ENCODE measurements at regions not wholly inside any gene's neighbourhood (a gene's known extent, or its start where the extent isn't known, plus 50 kb on each side); places are given as distances from the start of the nearest gene placed in this dataset.
A peak's percentile ranks its signal among the peaks of the same experiment; 100 is the strongest.

DNA sequence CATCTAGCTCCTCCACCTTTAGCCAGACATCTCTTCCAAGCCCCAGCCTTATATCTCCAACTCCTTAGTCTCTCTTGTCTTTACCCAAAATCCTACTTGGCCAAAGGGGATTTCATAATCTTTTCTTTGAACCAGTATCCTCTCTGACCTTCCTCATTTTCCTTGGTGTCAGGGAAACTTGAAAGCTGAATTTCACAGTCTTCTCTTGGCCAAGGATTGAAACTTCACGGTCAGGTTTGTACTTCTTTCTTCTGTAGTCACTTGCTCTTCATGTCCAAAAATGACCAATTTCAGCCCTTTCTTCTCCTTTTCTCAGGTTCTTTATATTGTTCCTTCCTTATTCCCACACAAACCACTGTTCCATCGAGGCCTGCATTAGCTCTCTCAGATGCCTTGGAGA is 473.7 kb upstream of the KLF4 start:
- DNase-seq = no peak

DNA sequence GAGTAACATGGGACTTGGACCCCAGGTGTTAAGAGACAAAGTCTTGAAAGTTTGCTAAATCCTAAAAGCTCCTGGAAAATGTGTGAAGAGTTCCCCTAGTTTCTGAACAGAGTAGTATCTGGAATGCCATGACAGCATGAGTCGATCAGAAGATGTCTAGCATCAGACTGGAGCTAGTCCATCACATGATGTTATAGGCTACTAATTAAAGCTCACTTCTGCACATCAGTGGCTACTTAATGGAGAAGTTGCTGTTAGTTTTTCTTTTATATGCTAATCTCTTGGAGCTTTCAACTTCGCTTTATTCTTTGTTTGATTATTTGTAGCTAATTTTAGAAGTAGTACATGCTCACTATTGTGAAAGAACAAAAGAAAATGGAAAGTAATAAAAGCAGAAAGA is 471.3 kb upstream of the KLF4 start:
- no peak for DNase-seq

DNA sequence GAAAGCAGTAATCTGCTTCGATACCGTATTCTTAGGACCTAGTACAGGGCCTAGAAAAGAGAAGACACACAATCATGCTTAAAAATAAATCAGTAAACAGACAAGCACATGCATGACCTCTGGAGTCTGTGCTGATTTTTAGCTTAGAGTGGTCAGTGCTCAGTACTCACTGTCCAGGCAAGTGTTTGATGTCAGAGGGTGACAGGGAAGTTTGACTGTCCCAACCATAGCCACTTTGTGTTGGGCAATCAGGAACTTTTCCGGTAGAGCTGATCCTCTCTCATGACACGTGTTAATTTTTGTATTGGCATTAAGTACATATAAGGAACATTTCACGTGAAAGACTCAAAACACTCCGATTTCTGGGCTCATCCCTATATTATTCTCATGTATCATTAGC is 464.7 kb upstream of the KLF4 start:
- DNase-seq = peak in 1 of 2 donors; percentile 17

DNA sequence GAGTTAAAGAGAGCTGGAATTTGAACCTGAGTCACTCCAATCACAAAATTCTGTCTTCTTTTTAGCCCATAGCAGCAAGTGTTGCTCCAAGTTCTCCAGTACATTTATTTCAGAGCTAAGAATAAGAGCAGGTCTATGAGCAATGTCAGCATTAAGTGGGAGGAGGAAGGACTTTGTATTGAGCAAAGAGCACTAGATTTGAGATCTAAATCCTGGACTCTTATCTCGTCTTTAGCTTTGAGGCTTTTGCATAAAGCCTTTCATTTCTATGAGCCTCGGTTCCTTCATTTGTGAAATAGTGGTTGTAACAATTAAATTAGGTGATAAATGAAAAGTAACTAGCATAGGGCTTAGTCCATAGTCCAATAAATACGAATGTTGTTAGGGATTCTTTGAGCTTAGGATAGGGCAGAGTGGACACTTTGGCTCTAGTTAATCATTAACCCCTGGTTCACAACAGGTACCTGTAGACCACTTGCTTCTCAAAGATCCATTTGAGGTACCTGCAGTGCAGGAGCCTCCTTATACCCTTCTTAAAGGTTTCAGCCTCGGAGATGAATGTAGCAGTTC is 464.1 kb upstream of the KLF4 start:
- DNase-seq = no peak

DNA sequence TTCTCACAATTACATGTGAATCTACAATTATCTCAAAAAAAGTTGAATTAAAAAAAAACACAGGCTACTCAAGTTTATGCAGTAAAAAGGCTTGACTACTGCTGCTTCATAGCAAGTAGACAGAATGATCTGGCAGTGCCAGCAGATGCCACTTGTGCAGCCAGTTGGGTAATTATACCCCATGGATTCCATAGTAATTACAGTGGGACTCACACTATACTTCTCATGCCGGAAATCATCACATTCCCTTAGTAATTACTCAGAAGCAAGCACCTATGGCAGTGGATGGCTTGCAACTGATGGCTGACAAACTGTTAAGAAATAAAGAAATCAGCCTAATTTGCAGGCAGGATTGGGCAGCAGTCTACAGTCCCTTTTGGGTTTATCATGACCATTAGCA is 463.2 kb upstream of the KLF4 start:
- DNase-seq = no peak

DNA sequence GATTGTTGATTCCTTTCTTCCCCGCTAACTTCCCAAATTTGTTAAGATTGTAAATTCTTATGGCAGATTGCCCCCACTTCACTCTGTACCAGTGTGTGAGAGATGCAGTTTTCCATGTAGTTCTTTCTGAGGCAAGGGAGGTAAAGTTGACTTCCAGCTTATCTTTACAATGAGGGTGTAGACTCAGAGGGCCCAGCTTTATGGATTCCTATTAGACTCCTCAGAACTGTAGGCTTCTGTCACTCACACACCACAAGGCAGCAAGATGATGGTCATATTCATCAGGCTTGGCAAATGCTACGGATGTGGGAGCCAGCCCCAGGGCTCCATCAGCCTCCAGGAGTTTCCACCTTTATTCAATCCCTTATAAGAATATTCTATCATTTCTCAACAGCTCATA is 461.9 kb upstream of the KLF4 start:
- DNase-seq = no peak

DNA sequence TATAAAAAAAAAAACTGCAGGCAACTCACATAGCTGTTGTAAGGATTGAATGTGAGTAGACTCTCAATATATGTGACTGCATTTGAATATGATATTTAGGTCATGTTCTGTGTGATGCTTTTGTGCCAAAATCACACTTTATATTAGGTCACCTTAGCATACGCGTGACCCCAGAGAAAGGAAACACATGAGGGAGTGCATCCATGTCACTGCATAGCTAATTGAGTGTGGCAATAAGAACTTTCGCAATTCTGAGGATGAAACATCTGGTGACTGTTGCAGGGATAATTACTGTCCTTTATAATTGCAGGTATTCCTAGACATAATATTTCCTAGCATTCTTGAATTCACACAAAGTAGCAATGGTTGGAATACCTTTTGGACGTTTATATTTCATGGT is 459.5 kb upstream of the KLF4 start:
- DNase-seq = peak in 1 of 2 donors; percentile 27

DNA sequence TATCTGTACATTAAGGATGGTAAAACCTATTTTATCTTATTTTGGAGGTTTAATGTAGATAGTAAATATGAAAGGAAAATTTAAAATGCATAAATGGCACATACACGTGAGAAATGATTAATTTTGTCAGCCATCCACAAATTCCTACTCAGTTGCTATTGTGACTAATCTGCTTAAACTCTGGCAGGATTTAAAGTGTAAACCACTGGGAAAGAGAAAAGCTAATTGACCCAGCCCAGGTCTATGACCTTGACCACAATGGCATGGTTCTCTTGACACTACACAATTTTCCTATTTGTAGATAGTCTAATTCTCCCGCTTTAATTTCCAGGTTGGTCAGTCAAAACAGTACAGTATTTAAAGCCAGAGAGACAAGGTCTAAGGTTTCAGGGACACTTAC is 459.0 kb upstream of the KLF4 start:
- no peak for DNase-seq

DNA sequence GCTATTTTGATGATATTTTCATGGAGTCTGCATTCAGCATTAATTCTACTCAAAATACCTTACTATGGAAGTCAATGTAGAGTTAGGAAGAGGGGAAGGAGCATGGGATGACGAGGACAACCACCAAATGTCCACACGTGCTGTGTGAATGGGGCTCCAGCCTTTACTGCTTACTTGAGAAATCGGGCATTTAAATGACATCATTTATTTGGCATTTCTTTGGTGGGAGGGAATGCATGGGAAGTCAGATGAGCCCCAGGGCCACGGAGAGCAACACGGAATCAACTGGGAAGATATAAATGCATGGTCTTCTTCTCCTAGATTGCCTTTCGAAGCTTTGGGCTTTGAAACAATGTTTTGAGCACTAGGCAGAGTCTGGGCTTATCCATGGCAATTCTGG is 458.5 kb upstream of the KLF4 start:
- no peak for DNase-seq

DNA sequence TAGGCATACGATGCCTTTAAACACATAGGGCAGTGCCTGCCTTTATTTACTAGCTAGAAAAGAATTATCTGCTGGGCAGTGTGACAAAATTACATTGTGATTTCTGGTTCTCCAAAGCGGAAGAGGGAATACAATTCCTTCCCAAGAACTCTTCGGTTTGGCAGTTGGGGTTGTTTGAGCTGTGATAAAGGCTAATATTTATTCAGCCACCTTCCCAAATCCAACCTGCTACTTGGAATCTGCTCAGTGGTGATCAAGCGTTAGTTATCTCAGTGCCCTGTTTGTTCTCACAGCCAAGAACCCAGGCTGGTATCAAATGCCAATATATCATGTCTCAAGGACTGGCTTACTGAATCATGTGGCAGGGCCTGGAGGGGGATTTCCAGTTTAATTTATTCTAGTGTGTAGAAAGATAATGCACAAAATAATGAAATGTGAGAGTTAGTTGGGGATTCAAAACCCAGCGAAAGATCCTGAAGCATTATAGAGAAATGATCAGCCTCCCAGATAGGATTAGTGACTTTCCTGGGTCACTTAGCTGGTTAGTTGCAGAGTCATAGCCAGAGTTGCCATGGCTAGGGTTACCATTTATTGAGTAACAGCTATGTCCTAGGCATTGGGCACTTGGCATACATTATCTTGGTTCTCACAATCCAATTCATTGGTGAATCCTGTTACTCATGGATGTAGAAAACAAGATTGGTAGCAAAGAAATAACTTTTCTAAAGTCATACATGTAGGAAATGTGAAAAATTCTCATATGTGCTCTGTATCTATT is 457.0 kb upstream of the KLF4 start:
- no peak for DNase-seq

DNA sequence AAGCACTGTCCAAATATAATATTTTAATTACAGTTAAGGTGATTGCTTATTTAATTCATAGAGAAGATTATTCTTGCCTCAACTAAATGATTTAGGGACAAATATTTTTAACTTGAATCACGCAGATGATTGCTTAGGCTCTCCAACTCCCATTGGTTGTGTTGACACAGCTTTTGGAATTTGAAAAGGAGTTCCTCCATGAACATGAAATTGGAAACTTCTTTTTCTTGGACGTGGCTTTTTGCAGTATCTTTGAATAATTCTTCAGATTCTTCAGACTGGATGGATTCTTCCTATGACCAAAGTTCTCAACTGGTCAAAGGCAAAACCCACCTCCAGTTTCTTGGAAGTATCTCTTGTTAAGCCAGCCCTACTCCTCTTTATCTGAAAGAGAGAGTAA is 456.4 kb upstream of the KLF4 start:
- DNase-seq = no peak

DNA sequence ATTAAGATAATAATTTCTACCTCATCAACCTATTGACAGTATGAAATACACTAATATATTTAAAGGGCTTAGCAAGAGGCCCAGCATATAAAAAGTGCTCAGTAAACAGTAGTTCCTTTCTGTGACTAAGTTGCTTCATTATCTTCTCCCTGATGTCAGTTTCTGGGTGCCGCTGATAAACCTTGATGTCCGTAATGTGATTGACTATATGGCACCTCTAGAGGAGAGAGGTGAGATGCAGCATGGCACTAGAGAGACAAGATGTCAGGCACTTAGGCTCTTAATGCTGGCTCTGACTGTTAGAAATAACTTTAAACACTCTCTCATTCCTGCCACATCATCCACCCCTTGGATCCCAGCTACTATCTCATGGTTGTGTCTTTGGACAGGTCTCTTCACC is 455.9 kb upstream of the KLF4 start:
- DNase-seq = no peak

DNA sequence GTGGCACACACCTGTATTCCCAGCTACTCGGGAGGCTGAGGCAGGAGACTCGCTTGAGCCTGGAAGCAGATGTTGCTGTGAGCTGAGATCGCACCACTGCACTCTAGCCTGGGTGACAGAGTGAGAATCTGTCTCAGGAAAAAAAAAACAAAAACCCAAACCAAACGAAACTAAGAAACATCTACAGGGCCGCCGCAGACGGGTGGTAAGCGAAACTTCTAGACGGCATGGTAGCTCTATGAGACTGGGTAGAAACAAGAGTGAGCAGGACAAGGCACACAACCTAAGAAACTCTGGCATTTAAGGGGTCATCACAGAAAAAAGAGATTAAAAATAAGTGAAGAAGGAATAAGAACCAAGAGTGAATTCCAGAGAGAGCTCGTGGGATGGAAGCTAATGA is 454.8 kb upstream of the KLF4 start:
- no peak for DNase-seq

DNA sequence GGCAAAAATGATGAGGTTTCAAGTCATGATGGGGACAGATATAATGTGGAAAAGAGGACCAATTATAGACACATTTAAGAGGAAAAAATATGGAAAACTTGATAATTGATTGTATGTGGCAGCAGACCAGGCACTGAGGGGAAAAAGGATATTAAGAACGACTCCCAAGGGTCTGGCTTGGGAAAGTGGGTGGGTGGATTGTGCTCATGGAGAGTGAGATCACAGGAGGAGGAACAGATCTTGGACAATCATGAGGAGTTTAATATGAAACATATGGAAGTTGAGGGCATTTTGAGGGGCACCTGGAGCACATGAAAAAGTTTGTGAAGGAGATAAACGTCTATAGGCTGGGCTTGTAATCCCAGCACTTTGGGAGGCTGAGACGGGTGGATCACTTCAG is 454.3 kb upstream of the KLF4 start:
- DNase-seq = no peak

DNA sequence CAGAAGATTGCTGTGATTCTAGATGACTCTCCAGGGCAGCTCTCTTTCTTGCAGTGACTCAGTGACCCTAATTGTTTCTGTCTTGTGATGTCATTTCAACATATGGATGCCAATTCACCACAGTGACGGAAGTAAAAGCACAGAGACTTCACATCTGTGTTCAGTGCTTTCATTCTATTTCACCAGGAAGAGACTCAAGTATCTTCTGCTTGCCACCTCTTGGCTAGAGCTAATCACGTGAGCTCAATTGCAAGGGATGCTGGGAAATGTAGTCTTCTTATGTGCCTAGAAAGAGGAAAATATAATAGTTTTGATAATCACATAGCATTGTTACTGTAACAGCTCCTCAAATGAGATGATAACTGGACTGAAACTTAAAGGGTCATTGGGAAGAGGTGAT is 453.3 kb upstream of the KLF4 start:
- peak in 1 of 2 donors; percentile 19 for DNase-seq

DNA sequence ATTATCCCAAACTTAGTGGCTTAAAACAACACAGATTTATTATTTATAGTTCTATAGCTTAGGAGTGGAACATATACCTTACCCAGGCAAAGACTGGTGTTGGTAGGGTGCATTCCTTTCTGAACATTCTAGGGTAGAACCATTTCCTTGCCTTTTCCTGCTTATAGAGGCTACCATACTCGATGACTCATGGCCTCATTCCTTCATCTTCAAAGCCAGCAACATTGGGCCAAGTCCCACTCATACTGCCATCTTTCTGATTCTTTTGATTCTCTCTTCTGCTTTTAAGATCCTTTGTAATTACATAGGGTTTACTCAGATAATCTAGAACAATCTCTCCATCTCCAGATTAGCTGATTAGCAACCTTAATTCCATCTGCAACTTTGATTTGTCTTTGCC is 452.7 kb upstream of the KLF4 start:
- no peak for DNase-seq

DNA sequence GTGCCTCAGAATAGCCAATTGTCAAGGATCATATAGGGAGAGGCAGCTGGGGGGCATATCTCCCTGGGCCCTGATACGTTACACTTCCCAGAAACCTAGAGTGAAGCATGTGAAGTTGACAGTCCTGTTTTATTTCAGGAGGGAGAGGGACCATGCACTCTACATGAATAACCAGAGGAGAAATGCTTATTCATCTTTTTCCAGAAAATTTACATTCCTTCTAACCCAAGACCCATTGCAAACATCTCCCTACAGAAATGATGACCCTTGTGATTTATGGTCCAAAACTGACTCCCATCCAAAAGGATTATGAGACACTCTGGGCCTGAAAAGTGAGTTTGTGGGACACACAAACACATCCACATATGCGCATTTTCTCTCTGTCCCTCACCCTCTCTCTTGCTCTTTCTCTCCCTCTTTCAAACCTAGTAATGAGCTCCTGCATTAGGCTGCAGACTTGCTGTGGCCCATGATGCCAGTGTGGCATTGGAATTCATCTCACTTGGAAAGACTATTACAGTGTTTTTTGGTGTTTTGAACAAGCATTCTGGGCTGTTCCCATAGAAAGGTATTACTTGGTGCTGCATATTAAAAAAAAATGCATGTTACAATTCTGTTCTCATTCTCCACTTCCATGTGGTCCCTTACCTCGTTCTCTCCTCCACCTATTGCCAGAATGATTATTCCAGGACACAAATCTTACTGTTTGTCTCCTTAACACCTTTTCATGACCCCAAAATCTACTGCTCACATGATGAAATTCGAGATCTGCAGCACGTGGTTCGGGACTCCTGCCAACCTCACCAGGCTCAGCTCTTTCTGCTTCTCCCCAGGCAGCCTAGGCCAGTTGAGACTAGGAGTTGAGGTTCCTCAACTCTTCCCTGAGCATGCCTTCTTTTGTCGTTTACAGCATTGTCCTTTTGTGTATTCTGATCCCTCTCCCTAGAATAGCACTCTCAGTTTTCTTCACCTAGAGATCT is 451.3 kb upstream of the KLF4 start:
- DNase-seq = no peak

DNA sequence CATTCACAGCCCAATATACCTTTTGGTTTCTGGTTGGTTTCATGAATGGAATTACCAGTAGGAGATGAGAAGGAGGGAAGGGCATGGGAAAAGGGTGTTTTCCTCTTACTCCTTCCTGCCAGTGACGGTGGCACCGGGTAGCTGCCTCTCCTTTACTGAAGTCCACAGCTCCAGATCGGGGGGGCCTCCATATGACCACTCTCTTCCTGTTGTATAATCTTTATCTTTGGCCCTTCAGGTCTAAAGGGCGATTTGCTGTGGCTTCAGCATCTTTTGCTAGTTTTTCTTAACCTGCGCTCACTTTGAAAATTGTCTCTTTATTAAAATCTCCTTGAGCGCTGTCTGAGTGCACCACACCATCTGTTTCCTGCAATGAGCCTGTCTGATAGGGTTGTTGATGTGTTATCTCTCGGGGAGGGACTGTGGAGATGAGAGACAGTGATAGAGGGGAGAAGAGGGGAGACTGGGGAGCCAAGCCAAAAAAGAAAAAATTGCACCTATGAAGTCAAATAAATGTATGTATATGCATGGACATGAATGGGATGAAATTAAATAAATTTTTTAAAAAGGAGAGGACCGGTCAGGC is 449.3 kb upstream of the KLF4 start:
- DNase-seq = no peak

DNA sequence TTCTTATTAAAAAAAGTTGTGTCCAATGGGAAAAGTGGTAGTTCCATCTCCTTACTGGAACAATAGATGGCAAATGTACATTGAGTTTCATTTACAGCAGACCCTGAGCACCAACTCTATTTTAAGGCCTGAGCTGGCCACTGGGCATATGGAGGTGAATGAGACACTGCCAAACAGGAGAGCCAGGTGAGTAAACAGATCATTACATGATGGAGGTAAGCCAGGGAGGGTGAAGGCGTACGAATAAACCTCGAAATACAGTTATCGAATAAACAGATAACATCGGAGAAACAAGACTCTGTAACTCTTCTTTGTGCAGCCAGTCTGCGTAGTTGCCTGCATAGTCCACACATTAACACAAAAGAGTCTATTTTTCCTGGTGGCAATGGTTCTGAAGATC is 446.4 kb upstream of the KLF4 start:
- no peak for DNase-seq

DNA sequence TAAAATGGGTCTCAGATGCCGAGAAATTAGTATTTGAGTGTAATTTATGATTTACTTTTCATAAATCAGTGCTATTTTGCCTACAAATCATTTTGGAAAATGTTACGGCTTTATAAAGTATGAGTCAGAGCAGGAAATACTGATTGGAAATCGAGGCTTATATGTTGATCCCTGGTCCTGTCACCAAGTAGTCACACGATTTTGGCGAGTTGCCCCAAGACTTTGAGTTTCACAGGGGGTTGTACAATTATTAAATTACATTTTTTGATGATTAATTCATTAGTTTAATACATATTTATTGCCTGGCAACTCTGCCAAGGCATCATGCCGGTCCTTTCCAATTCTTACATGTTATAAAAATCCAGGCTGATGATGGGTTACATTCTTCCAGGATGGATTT is 443.9 kb upstream of the KLF4 start:
- DNase-seq = no peak

DNA sequence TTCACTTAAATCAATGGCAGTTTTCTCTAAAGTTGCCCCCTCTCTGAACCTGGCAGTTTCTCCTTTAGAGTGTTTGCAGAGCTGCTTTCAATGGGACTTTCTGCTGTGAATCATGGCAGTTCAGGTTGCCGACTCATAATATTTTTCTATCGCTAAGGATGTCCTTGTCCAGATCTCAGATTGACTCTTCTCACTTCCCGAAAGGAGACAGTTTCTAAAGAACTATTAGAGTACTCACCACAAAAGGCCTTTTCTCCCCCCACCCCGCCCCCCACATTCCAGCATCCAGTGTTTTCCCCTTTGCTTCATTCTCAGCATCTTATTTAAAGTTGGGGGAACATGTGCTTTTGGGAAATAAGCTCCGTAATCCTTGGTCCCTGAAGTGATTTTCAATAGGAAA is 443.5 kb upstream of the KLF4 start:
- DNase-seq = peak in 1 of 2 donors; percentile 9

DNA sequence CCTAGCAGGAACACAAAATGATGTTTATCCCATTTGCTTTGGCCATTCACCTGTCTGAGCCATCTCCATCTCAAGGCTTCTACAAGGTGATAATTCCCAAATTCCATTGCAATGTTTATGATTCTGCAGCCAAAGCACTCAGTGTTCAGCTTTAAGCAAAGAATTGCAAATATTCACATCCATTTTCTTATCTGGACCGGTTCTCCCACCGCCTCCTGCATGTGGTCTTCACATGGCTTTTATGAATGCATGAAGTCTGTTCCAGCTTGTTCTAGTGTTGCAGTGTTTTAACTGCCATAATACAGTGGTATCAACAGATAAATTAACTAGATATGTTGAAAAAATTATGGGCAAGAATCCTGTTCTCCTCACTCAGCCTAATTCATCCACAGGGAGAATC is 443.0 kb upstream of the KLF4 start:
- no peak for DNase-seq

DNA sequence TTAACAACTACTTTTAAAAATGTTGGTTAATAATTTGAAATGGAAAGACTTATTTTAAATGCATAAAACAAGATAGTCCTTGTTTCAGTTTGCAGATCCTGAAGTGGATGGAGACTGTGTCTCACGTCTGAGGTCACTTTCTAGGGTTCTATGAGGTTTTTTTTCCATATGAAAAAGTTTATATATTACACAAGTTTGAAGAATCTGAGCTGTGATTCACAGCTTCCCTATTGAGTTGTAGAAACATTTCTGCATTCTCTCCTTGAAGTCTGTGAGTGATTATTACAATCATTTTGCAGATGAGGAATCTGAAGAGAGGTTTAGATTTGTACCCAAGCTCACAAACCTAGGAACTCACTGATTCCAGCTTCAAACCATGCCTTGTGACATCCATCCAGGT is 442.5 kb upstream of the KLF4 start:
- DNase-seq = no peak

Data from CD4-positive, alpha-beta T cell treated with Interleukin-1 beta for 1 hour (primary cell).